ENCODE measurements at regions not wholly inside any gene's neighbourhood (a gene's known extent, or its start where the extent isn't known, plus 50 kb on each side); places are given as distances from the start of the nearest gene placed in this dataset.
A peak's percentile ranks its signal among the peaks of the same experiment; 100 is the strongest.

DNA sequence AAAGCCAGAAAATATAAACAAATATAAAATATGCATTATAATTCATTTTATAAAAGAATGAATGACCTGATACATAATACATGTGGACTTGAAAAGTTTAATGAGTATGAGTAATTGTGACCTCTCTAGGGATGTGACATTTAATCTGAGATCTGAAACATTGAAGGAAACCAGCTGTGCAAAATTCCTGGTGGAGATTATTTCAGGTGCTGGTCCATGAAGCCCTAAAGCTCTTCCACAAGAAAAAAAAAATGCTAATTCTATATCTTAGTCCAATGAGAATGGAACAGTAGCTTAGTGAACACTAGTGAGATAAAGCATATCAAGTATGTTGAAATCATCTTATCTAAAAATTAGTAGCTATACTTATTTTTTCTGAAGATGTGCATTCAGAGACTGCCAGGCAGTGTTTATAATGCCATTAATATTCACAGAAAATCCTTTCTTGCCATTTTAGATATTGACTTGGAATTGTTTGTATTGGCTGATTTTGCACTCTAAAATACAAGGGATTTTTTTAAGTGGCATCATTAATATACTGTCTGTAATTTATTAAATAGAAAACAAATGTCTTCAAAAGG lies 1485.9 kb downstream of the PLA2G4A start:
- TF ChIP-seq ZBTB7A (IDR thresholded peaks at IDR 0.05; ENCODE audit: low read depth) (no peak), YY1 (IDR thresholded peaks at IDR 0.05; ENCODE audit: low read depth) (no peak), EGR1 (IDR thresholded peaks at IDR 0.05) (no peak), EP300 (IDR thresholded peaks at IDR 0.05; ENCODE audit: borderline replicate concordance) (peak; percentile 24; the same call in 1 of the 2 replicates), FOXM1 (IDR thresholded peaks at IDR 0.05; ENCODE audit: borderline replicate concordance, low read depth) (peak; percentile 44; the same call in 1 of the 2 replicates), TAF1 (IDR thresholded peaks at IDR 0.05; ENCODE audit: low read depth) (no peak), CEBPB (IDR thresholded peaks at IDR 0.05) (no peak), RAD21 (IDR thresholded peaks at IDR 0.05; ENCODE audit: low read depth) (no peak), REST (IDR thresholded peaks at IDR 0.05; ENCODE audit: low read depth) (no peak), TEAD4 (IDR thresholded peaks at IDR 0.05) (0 out of 2 replicates have a peak, but pooled peaks have one; percentile 25), CREB1 (IDR thresholded peaks at IDR 0.05; ENCODE audit: low read depth) (no peak), TCF12 (IDR thresholded peaks at IDR 0.05; ENCODE audit: low read depth) (no peak), NFIC (IDR thresholded peaks at IDR 0.05) (no peak)
- TF ChIP-seq, protein P1, sequence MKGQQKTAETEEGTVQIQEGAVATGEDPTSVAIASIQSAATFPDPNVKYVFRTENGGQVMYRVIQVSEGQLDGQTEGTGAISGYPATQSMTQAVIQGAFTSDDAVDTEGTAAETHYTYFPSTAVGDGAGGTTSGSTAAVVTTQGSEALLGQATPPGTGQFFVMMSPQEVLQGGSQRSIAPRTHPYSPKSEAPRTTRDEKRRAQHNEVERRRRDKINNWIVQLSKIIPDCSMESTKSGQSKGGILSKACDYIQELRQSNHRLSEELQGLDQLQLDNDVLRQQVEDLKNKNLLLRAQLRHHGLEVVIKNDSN (IDR thresholded peaks at IDR 0.05): no peak
- TF ChIP-seq, protein P2, sequence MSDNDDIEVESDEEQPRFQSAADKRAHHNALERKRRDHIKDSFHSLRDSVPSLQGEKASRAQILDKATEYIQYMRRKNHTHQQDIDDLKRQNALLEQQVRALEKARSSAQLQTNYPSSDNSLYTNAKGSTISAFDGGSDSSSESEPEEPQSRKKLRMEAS (IDR thresholded peaks at IDR 0.05): no peak

DNA sequence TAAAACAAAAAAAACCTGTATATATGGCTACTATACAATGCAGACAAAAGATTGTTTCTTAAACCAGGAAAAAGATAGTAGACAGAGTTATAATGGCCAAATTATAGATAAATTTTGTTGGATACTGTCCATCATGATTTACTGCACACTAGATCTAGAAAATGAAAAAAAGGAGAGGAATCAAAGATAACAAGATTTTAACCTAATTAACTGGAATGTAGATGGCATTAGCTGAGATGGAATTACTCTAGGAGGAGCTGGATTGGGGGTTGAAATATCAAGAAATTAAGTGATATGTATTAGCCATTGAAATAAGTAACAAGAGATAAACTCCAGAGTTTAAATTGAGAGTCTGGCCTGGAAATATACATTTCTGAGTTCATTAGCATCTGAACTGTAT lies 1489.1 kb downstream of the PLA2G4A start:
- no peak for TF ChIP-seq EP300 (IDR thresholded peaks at IDR 0.05; ENCODE audit: borderline replicate concordance)
- TF ChIP-seq FOXM1 (IDR thresholded peaks at IDR 0.05; ENCODE audit: borderline replicate concordance, low read depth): no peak
- no peak for TF ChIP-seq RAD21 (IDR thresholded peaks at IDR 0.05; ENCODE audit: low read depth)
- TF ChIP-seq EGR1 (IDR thresholded peaks at IDR 0.05): no peak
- TF ChIP-seq TCF12 (IDR thresholded peaks at IDR 0.05; ENCODE audit: low read depth): no peak
- no peak for TF ChIP-seq REST (IDR thresholded peaks at IDR 0.05; ENCODE audit: low read depth)
- TF ChIP-seq CEBPB (IDR thresholded peaks at IDR 0.05): no peak
- no peak for TF ChIP-seq YY1 (IDR thresholded peaks at IDR 0.05; ENCODE audit: low read depth)

- TF ChIP-seq EP300 (IDR thresholded peaks at IDR 0.05; ENCODE audit: borderline replicate concordance) (no peak), TEAD4 (IDR thresholded peaks at IDR 0.05) (no peak), FOXM1 (IDR thresholded peaks at IDR 0.05; ENCODE audit: borderline replicate concordance, low read depth) (no peak), TAF1 (IDR thresholded peaks at IDR 0.05; ENCODE audit: low read depth) (no peak), EGR1 (IDR thresholded peaks at IDR 0.05) (no peak), REST (IDR thresholded peaks at IDR 0.05; ENCODE audit: low read depth) (no peak), CREB1 (IDR thresholded peaks at IDR 0.05; ENCODE audit: low read depth) (no peak), TCF12 (IDR thresholded peaks at IDR 0.05; ENCODE audit: low read depth) (no peak), CEBPB (IDR thresholded peaks at IDR 0.05) (no peak)
- TF ChIP-seq, protein P2 (IDR thresholded peaks at IDR 0.05): no peak
- TF ChIP-seq, protein P1 (IDR thresholded peaks at IDR 0.05): no peak
Observed at GRCh38 chr1:188325211-188325610, 1496.5 kb downstream of the PLA2G4A start.

- no peak for TF ChIP-seq TAF1 (IDR thresholded peaks at IDR 0.05; ENCODE audit: low read depth)
- TF ChIP-seq FOXM1 (IDR thresholded peaks at IDR 0.05; ENCODE audit: borderline replicate concordance, low read depth): no peak
- no peak for TF ChIP-seq YY1 (IDR thresholded peaks at IDR 0.05; ENCODE audit: low read depth)
- no peak for TF ChIP-seq TEAD4 (IDR thresholded peaks at IDR 0.05)
- no peak for TF ChIP-seq CEBPB (IDR thresholded peaks at IDR 0.05)
- no peak for TF ChIP-seq ZBTB7A (IDR thresholded peaks at IDR 0.05; ENCODE audit: low read depth)
- TF ChIP-seq CREB1 (IDR thresholded peaks at IDR 0.05; ENCODE audit: low read depth): no peak
- TF ChIP-seq, protein P2 (IDR thresholded peaks at IDR 0.05): no peak
- TF ChIP-seq RAD21 (IDR thresholded peaks at IDR 0.05; ENCODE audit: low read depth): no peak
- no peak for TF ChIP-seq EGR1 (IDR thresholded peaks at IDR 0.05)
Observed at GRCh38 chr1:188343914-188344313, 1515.2 kb downstream of the PLA2G4A start.
